Dendritic cell treated with granulocyte-macrophage colony-stimulating factor and Interleukin-4, amounts not matched to agents 40 ng/mL and 50 ng/mL, for 4 days (primary cell): ENCODE measurements at regions not wholly inside any gene's neighbourhood (a gene's known extent, or its start where the extent isn't known, plus 50 kb on each side); places are given as distances from the start of the nearest gene placed in this dataset.

Experiments
- H3K27ac Mint-ChIP-seq: one replicate; pipeline ENCODE4 v1.8.0; 2022; ENCODE audit warnings: mild to moderate bottlenecking, mixed read lengths
- H3K27me3 Mint-ChIP-seq: one replicate; pipeline ENCODE4 v1.8.0; 2022; ENCODE audit warnings: mild to moderate bottlenecking, mixed read lengths
- H3K36me3 Mint-ChIP-seq: one replicate; pipeline ENCODE4 v1.8.0; 2022; ENCODE audit warnings: low read depth, mixed read lengths
- H3K4me1 Mint-ChIP-seq: one replicate; pipeline ENCODE4 v1.8.0; 2022; ENCODE audit warnings: low read depth, mixed read lengths
- H3K4me3 Mint-ChIP-seq: one replicate; pipeline ENCODE4 v1.8.0; 2022; ENCODE audit warnings: mild to moderate bottlenecking, moderate library complexity, mixed read lengths
- H3K9me3 Mint-ChIP-seq: one replicate; pipeline ENCODE4 v1.8.0; 2022; ENCODE audit warnings: mixed read lengths
- intact Hi-C: fragments of 100-400 bp; cut with micrococcal nuclease; formaldehyde crosslinking; loops from one replicate; pipeline ENCODE4 v1.15.0; 2022

GRCh38 chr2:59691518-59692190 lies 861.8 kb downstream of the BCL11A start:
- Mint-ChIP-seq H3K27me3 (no peaks in the 10 kb centered on the region), H3K4me1 (no peaks in the 10 kb centered on the region)

GRCh38 chr2:59690849-59691248 lies 862.6 kb downstream of the BCL11A start:
- Mint-ChIP-seq H3K27ac (no peak overlapping the region), H3K9me3 (peaks cover 10% of the 10 kb centered on the region), H3K4me1 (no peaks in the 10 kb centered on the region), H3K36me3 (no peaks in the 10 kb centered on the region), H3K4me3 (no peak overlapping the region), H3K27me3 (no peaks in the 10 kb centered on the region)
- intact Hi-C loops: no loop called here

More at GRCh38 chr2:59691518-59692190, 861.8 kb downstream of the BCL11A start:
- Mint-ChIP-seq H3K4me3 (no peak overlapping the region), H3K36me3 (no peaks in the 10 kb centered on the region), H3K9me3 (peaks cover 10% of the 10 kb centered on the region), H3K27ac (no peak overlapping the region)
- intact Hi-C loops: no loop called here

DNA sequence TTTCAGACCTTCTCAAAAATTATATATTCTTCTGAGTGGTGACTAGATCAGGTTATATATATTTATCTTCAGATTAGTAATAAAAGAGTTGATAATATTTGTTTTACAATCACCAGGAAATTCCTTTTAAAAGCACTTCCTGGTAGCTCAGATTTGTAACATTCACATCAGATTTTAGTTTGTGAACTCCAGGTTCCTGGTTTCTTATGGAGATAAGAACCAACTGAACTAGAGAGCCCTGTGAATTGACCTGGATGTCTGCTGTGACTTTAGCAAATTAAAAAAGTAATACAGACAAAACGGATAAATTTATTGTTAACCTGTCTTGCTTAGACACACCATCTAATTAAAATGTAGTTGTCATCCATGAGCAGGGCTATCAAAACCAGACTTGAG lies 868.7 kb downstream of the BCL11A start:
- Mint-ChIP-seq H3K4me3 (no peak overlapping the region), H3K4me1 (no peaks in the 10 kb centered on the region), H3K36me3 (no peaks in the 10 kb centered on the region), H3K9me3 (no peaks in the 10 kb centered on the region), H3K27me3 (no peaks in the 10 kb centered on the region), H3K27ac (no peak overlapping the region)
- intact Hi-C loops: no loop called here

DNA sequence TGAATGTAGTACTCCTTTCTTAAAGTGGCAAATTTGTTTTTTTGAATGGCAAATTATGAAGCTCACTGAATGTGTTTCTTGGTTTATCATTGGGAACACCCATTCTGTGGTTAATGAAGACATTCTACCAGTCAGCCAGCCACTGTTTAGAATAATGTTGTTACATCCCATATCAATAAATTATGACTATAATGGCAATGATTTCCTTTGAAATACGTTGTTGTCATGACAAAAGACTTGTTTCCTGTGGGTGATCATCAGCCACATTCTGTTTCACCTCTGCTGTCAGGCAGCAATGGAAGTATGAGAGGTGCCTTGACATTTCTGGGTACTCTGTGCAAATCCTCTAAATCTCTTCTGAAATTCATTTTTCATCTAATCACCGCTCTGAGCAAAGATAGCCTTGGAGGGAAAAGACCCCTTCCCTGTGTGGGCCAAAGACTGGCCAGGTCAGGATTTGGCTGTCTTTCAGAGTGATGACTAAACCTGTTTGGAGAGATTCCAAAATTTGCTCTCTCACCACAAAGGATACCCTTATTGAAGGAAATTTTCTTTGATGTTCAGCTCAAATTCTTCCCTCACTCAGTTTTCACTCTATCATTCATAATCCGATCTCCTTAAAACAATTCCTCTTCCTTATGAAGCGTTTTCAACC lies 869.2 kb downstream of the BCL11A start:
- H3K9me3 Mint-ChIP-seq: no peaks in the 10 kb centered on the region
- intact Hi-C loops: no loop called here
- no peak overlapping the region for H3K27ac Mint-ChIP-seq
- no peaks in the 10 kb centered on the region for H3K27me3 Mint-ChIP-seq
- H3K36me3 Mint-ChIP-seq: no peaks in the 10 kb centered on the region
- H3K4me1 Mint-ChIP-seq: no peaks in the 10 kb centered on the region
- H3K4me3 Mint-ChIP-seq: no peak overlapping the region

GRCh38 chr2:59680863-59681262 lies 872.6 kb downstream of the BCL11A start:
- H3K27me3 Mint-ChIP-seq: no peaks in the 10 kb centered on the region
- peaks cover 12% of the 10 kb centered on the region for H3K4me1 Mint-ChIP-seq
- no peak overlapping the region for H3K27ac Mint-ChIP-seq
- intact Hi-C loops: no loop called here
- H3K9me3 Mint-ChIP-seq: no peaks in the 10 kb centered on the region
- no peak overlapping the region for H3K4me3 Mint-ChIP-seq
- no peaks in the 10 kb centered on the region for H3K36me3 Mint-ChIP-seq

- no peak overlapping the region for H3K4me3 Mint-ChIP-seq
- no peaks in the 10 kb centered on the region for H3K36me3 Mint-ChIP-seq
- no peak overlapping the region for H3K27ac Mint-ChIP-seq
- H3K27me3 Mint-ChIP-seq: no peaks in the 10 kb centered on the region
- no peaks in the 10 kb centered on the region for H3K9me3 Mint-ChIP-seq
- intact Hi-C loops: no loop called here
- peaks cover 12% of the 10 kb centered on the region for H3K4me1 Mint-ChIP-seq
Observed at GRCh38 chr2:59677158-59677557, 876.3 kb downstream of the BCL11A start.

DNA sequence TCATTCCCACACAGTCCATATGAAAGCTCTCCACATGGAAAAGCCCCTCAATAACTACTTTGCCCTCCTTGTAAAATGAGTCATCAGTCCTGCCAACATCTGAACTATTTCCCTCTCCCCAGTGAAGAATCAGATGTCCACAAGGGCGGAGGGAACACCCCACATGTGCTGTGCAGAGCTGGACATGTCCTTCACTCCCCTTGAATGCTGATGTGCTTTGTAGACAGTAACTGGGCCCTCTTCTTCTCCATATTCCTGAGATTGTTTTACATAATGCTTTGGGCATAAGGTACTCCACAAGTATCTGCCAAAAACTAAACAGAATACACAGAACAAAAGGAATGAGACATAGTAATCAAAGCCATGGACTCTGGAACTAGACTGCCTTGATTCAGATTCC lies 879.4 kb downstream of the BCL11A start:
- no peaks in the 10 kb centered on the region for H3K9me3 Mint-ChIP-seq
- no peaks in the 10 kb centered on the region for H3K36me3 Mint-ChIP-seq
- H3K27me3 Mint-ChIP-seq: no peaks in the 10 kb centered on the region
- no peak overlapping the region for H3K4me3 Mint-ChIP-seq
- H3K27ac Mint-ChIP-seq: no peak overlapping the region
- intact Hi-C loops: no loop called here
- H3K4me1 Mint-ChIP-seq: peaks cover 12% of the 10 kb centered on the region

- intact Hi-C loops: no loop called here
- H3K27me3 Mint-ChIP-seq: no peaks in the 10 kb centered on the region
- H3K36me3 Mint-ChIP-seq: no peaks in the 10 kb centered on the region
- no peak overlapping the region for H3K27ac Mint-ChIP-seq
- no peaks in the 10 kb centered on the region for H3K4me1 Mint-ChIP-seq
- no peaks in the 10 kb centered on the region for H3K9me3 Mint-ChIP-seq
- no peak overlapping the region for H3K4me3 Mint-ChIP-seq
Observed at GRCh38 chr2:59665021-59665420, 888.4 kb downstream of the BCL11A start.

- intact Hi-C loops: no loop called here
- Mint-ChIP-seq H3K27ac (no peak overlapping the region), H3K4me1 (no peaks in the 10 kb centered on the region), H3K36me3 (no peaks in the 10 kb centered on the region), H3K9me3 (no peaks in the 10 kb centered on the region), H3K4me3 (no peak overlapping the region), H3K27me3 (no peaks in the 10 kb centered on the region)
Observed at GRCh38 chr2:59662127-59662861, 891.2 kb downstream of the BCL11A start.

DNA sequence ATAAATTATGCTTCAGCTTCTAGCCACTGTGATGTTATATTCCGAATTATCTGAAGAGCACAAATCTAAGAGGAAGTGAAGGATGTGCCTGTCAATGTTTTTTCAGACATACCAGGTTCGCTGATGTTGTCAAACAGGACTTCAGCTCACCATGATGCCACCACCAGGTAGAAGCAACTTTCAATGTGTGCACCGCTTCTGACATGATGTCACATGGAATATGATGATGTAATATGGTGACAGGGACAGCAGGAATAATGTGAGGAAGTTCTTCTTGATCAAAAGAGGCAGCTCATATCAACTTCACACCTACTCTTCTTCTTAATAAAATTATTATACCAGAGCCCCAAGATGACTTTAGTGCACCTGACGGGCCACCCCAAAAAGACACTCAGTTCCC lies 893.2 kb downstream of the BCL11A start:
- H3K4me1 Mint-ChIP-seq: no peaks in the 10 kb centered on the region
- H3K27ac Mint-ChIP-seq: no peak overlapping the region
- H3K4me3 Mint-ChIP-seq: no peak overlapping the region
- no peaks in the 10 kb centered on the region for H3K27me3 Mint-ChIP-seq
- no peaks in the 10 kb centered on the region for H3K36me3 Mint-ChIP-seq
- H3K9me3 Mint-ChIP-seq: no peaks in the 10 kb centered on the region
- intact Hi-C loops: no loop called here

DNA sequence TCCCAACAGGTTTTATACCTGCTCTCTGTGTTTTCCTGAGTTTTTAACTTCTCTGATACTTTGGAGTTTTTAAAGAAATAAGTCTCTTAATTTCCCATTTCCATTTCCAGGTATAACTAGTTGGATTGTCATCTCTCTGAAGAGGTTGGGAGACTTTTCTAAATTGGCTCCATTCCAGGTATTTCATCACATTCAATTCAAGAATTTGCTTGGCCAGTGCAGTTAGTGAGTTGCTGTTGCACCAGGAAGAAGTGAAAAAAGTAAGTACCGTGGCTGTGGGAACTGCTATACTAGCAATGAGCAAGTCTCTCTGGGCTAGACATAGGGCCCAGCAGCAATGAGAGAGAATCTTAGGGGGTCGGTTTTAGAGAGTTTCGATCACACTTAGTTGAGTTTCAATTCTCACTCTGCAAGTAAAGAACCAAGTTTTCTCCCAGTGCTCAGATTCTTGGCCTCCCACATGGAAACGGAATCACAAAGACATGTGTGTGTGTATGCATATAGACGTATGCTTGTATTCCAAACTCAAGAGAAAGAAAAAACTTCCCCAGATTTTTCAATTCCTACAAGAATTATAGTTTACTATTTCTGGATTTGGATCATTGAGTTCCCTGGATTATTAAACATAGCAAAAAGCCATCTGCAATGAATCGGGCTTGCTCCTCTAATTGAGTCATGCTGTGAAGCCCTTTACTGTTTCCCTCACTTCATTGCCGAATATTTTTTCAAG lies 894.4 kb downstream of the BCL11A start:
- Mint-ChIP-seq H3K4me3 (no peak overlapping the region), H3K4me1 (no peaks in the 10 kb centered on the region), H3K36me3 (no peaks in the 10 kb centered on the region), H3K9me3 (no peaks in the 10 kb centered on the region), H3K27ac (no peak overlapping the region), H3K27me3 (no peaks in the 10 kb centered on the region)
- intact Hi-C loops: no loop called here

DNA sequence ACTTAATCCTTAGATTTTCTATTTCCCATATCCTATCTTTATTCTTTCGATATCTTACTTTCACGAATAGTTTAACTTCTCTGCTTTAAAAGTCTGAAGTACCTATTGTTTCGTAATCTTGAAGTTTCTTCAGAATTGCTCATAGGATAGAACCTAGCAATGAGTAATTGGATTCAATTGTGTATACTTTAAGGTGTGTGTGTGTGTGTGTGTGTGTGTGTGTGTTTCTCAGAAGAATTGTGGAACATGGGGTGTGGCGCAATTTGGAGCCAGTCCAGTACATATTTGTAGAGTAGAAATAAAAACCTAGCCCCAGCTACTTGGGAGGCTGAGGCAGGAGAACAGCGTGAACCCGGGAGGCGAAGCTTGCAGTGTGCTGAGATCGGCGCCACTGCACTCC lies 897.6 kb downstream of the BCL11A start:
- intact Hi-C loops: no loop called here
- Mint-ChIP-seq H3K9me3 (no peaks in the 10 kb centered on the region), H3K4me1 (no peaks in the 10 kb centered on the region), H3K4me3 (no peak overlapping the region), H3K27me3 (no peaks in the 10 kb centered on the region), H3K36me3 (no peaks in the 10 kb centered on the region), H3K27ac (no peak overlapping the region)

DNA sequence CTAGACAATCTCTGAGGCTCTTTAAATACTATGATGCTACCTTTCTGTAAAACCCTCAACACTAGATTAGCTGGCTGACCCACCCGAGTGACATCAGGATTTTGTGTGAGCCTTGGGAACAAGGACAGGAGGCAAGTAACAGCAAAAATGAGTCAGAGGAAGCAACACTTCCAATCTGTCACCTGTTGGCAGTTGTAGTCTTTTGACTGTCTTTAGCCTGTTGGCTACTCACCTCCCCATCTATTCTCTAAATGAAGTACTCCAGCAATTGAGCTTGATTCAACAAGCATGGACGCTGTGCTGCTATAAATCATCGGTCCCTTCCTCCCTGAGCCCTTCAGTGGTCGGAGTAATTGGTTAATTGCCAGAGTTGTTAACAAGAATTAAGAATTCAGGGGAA lies 898.7 kb downstream of the BCL11A start:
- Mint-ChIP-seq H3K27me3 (no peaks in the 10 kb centered on the region), H3K4me3 (no peak overlapping the region), H3K27ac (no peak overlapping the region), H3K9me3 (no peaks in the 10 kb centered on the region), H3K36me3 (no peaks in the 10 kb centered on the region), H3K4me1 (no peaks in the 10 kb centered on the region)
- intact Hi-C loops: no loop called here

- no peaks in the 10 kb centered on the region for H3K27me3 Mint-ChIP-seq
- no peak overlapping the region for H3K4me3 Mint-ChIP-seq
- intact Hi-C loops: no loop called here
- no peaks in the 10 kb centered on the region for H3K4me1 Mint-ChIP-seq
- H3K9me3 Mint-ChIP-seq: no peaks in the 10 kb centered on the region
- no peaks in the 10 kb centered on the region for H3K36me3 Mint-ChIP-seq
- H3K27ac Mint-ChIP-seq: no peak overlapping the region
Observed at GRCh38 chr2:59653164-59653563, 900.3 kb downstream of the BCL11A start.
